Natural killer cell (primary cell): ENCODE measurements at regions not wholly inside any gene's neighbourhood (a gene's known extent, or its start where the extent isn't known, plus 50 kb on each side); places are given as distances from the start of the nearest gene placed in this dataset.

Experiments used
- ATAC-seq, 3 donors: fragments of 150-1000 bp in 2 of 3; fragments of 200-7000 bp in 1 of 3; cut with Tn5 transposase; 1 replicate in 1 of 3; 2 replicates in 2 of 3; pipeline ENCODE4 v1.10.0; 2021; ENCODE audit warnings: mild to moderate bottlenecking in 2 of 3, moderate library complexity in 2 of 3
- DNase-seq, 2 donors: peaks; one replicate each; pipeline versions ENCODE4 v3.0.0 to v3.0.0-alpha.2; 2013 to 2021; ENCODE audit warnings: mixed read lengths in 1 of 2
- H3K27ac ChIP-seq: one replicate; pipeline ENCODE4 v1.5.1; 2013; ENCODE audit warnings: mild to moderate bottlenecking, low read length
- H3K27me3 ChIP-seq: one replicate; pipeline ENCODE4 v1.6.1; 2013; ENCODE audit warnings: low read length; ENCODE audit not compliant: control insufficient read depth, insufficient read depth
- H3K36me3 ChIP-seq: one replicate; pipeline ENCODE4 v1.6.1; 2013; ENCODE audit warnings: low read length; ENCODE audit not compliant: control insufficient read depth, insufficient read depth
- H3K4me1 ChIP-seq: one replicate; pipeline ENCODE4 v1.6.1; 2013; ENCODE audit warnings: low read length; ENCODE audit not compliant: control insufficient read depth, insufficient read depth
- H3K4me3 ChIP-seq: one replicate; pipeline ENCODE4 v1.5.1; 2013; ENCODE audit warnings: low read length
- H3K9me3 ChIP-seq: one replicate; pipeline ENCODE4 v1.6.1; 2013; ENCODE audit warnings: low read length; ENCODE audit not compliant: control insufficient read depth, insufficient read depth
- H3K27ac Mint-ChIP-seq, 2 donors: one replicate each; pipeline ENCODE4 v1.8.0; 2022; ENCODE audit warnings: mild to moderate bottlenecking in 2 of 2, mixed read lengths in 2 of 2, moderate library complexity in 1 of 2
- H3K27me3 Mint-ChIP-seq, 2 donors: one replicate each; pipeline ENCODE4 v1.8.0; 2022; ENCODE audit warnings: low read depth in 2 of 2, mixed read lengths in 2 of 2
- H3K36me3 Mint-ChIP-seq: one replicate; pipeline ENCODE4 v1.8.0; 2022; ENCODE audit warnings: mixed read lengths
- H3K4me1 Mint-ChIP-seq, 2 donors: one replicate each; pipeline ENCODE4 v1.8.0; 2022; ENCODE audit warnings: mixed read lengths in 2 of 2
- H3K4me3 Mint-ChIP-seq: one replicate; pipeline ENCODE4 v1.8.0; 2022; ENCODE audit warnings: mild to moderate bottlenecking, moderate library complexity, mixed read lengths
- H3K9me3 Mint-ChIP-seq, 2 donors: one replicate each; pipeline ENCODE4 v1.8.0; 2022; ENCODE audit warnings: mixed read lengths in 2 of 2
- CTCF ChIP-seq: fragments of 200-600 bp; IDR thresholded peaks from one replicate; pipeline ENCODE4 v1.8.0; 2022; ENCODE audit warnings: antibody characterized with exemption
- WGBS: methylation state at CpG from one replicate; pipeline ENCODE4 v1.1.7; 2013; ENCODE audit warnings: missing lambda C conversion rate; ENCODE audit not compliant: insufficient coverage; 5-methylcytosine and 5-hydroxymethylcytosine counted together
- intact Hi-C: fragments of 100-400 bp; cut with micrococcal nuclease; formaldehyde crosslinking; loops from one replicate; pipeline ENCODE4 v1.14.2; 2022

DNA sequence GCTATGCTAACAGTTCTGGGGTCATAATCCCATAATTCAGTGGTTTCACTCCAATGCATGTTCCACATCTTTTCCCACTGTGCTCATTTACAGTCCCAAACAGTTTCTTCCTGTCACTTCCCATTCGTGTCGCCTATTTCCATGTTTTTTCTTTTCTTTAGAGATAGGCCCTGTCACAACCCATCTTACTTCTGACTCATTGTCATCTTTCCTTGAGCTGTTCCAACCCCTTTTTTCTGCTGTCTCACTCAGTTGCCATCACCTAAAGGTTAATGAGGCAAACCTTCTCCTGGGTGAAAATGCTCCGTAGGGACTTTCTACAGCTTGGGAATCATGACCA is 814.5 kb downstream of the VGLL3 start:
- Histone ChIP-seq H3K4me1 (no peaks in the 10 kb centered on the region), H3K27me3 (no peaks in the 10 kb centered on the region), H3K36me3 (no peaks in the 10 kb centered on the region), H3K27ac (no peak overlapping the region), H3K9me3 (no peaks in the 10 kb centered on the region), H3K4me3 (no peak overlapping the region)
- Mint-ChIP-seq H3K27me3 (no peaks in the 10 kb centered on the region), H3K4me3 (no peak overlapping the region), H3K27ac (no peak overlapping the region), H3K36me3 (no peaks in the 10 kb centered on the region), H3K9me3 (peaks cover 13 to 19% of the 10 kb centered on the region in 2 donors), H3K4me1 (no peaks in the 10 kb centered on the region)
- no peak for ATAC-seq
- DNase-seq: no peak
- no peak for TF ChIP-seq CTCF
- intact Hi-C loops: no loop called here
- WGBS: 94% methylated on average over 3 of the region's 3 CpGs

DNA sequence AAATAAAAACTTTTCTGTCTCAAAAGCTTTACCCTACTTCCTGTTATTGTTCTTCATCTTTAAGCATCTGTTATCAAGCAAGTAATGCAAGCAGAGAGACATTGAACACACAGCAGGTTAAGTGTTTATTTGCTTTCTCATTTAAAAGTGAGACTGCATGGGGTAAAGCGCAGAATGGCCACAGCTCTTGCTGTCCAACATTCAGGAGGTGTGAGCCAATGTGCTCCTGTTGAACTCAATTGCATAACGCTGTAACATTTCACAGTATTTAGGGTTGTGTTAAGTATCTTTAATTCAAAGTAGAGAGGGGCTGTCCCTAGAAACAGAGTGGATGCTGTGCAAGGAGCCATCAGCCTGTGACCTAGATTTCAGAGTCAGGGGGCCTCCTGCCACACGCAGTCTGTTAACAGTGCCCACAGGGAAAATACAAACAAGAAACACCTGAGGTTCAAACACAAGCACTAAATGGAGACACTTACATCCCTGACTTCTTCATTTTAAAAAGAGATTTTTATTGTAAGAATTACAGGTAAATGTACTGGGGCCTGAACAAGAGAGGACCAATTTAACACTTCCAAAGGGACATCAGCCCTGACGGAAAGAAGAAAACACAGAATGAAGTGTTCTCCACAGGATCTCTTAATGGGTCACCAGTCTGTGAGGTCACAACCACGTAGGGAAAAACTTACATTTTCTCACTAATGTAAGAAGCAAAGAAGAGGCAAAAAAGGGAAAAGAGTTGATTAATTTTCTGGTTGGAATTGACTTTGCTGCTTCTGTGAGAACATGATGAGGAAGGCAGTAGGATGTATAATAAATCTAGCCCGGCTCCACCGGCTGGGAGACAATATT is 815.1 kb downstream of the VGLL3 start:
- DNase-seq (no peak), ATAC-seq (no peak)
- no peaks in the 10 kb centered on the region for H3K27me3 Mint-ChIP-seq
- Histone ChIP-seq H3K27ac (no peak overlapping the region), H3K27me3 (no peaks in the 10 kb centered on the region), H3K4me1 (no peaks in the 10 kb centered on the region), H3K36me3 (no peaks in the 10 kb centered on the region), H3K4me3 (no peak overlapping the region), H3K9me3 (no peaks in the 10 kb centered on the region)
- intact Hi-C loops: no loop called here
- 92% methylated on average over 6 of the region's 7 CpGs for WGBS
- TF ChIP-seq CTCF: no peak
- H3K9me3 Mint-ChIP-seq: peaks cover 13 to 20% of the 10 kb centered on the region in 2 donors
- no peak overlapping the region for H3K27ac Mint-ChIP-seq
- no peaks in the 10 kb centered on the region for H3K4me1 Mint-ChIP-seq
- H3K4me3 Mint-ChIP-seq: no peak overlapping the region
- no peaks in the 10 kb centered on the region for H3K36me3 Mint-ChIP-seq

DNA sequence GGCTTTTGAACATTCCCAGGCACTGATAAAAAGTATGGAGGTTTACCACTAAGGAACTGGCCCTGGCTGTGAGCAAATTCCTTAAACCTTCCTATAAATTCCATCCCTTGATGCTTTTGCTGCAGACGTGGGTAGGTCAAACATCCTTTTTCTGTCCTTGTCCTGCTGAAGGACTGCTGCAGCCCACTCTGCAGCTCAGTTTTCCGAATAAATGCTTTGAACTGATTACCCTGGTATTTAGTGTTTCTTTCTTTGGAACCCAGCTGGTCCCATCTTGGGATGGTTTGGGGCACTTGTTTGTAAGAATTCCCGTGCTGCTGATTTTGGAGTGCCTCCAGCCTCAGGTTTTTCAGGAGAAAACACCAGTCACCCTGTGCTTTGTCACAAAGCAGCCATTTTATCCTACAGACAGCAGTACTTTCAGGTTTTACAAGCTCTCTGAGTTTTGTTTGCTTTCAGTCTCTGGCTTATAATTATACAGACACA is 815.9 kb downstream of the VGLL3 start:
- Mint-ChIP-seq H3K9me3 (peaks cover 9 to 20% of the 10 kb centered on the region in 2 donors), H3K36me3 (no peaks in the 10 kb centered on the region)
- intact Hi-C loops: no loop called here

More for the DNA sequence above, 815.9 kb downstream of the VGLL3 start:
- Mint-ChIP-seq H3K4me3 (no peak overlapping the region), H3K27me3 (no peaks in the 10 kb centered on the region), H3K27ac (no peak overlapping the region), H3K4me1 (no peaks in the 10 kb centered on the region)
- ATAC-seq: no peak
- Histone ChIP-seq H3K9me3 (peaks cover 3% of the 10 kb centered on the region), H3K27me3 (no peaks in the 10 kb centered on the region), H3K27ac (no peak overlapping the region), H3K4me1 (no peaks in the 10 kb centered on the region), H3K36me3 (no peaks in the 10 kb centered on the region), H3K4me3 (no peak overlapping the region)
- no peak for TF ChIP-seq CTCF
- 73% methylated on average over 3 of the region's 3 CpGs for WGBS
- DNase-seq: no peak
